ENCODE measurements at regions not wholly inside any gene's neighbourhood (a gene's known extent, or its start where the extent isn't known, plus 50 kb on each side); places are given as distances from the start of the nearest gene placed in this dataset.

DNA sequence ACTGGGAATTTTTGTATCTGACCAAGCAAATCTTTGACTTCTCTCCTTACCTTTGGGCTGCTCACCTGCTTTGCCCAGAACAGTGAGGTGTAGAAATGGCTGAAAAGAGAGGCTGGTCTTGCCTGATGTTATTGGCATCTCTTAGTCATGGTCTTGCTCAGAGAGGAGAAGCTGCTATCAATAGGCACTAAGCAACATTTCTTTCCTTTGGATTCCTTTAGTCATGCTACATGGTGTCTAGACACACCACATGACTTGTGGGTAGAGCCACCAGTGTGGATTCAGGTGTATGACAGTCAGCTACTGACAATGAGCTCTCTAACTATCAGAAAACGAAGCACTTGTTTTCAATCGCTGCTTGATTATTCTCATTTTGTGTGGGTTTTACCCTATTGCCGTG, 341.3 kb upstream of the DCC start:
- in situ Hi-C loops (cut with MboI) (no loop called here), intact Hi-C loops (cut with micrococcal nuclease) (no loop called here)
- H3K27me3 ChIP-seq (ENCODE audit: control insufficient read depth in 2 of 2, insufficient read depth in 2 of 2, low read length in 2 of 2) = no peaks in the 10 kb centered on the region
- H3K27ac ChIP-seq (ENCODE audit: extremely low read depth, low read depth, low read length) = no peak overlapping the region
- no peaks in the 10 kb centered on the region for H4K20me1 ChIP-seq (replicated peaks; ENCODE audit: control insufficient read depth, insufficient read depth, low read length)
- ATAC-seq (no peak), FAIRE-seq (no peak), DNase-seq (ENCODE audit: extremely low read depth in 1 of 4, low spot score in 3 of 4) (no peak)
- H3K4me2 ChIP-seq (ENCODE audit: insufficient read depth, low read length) = no peak overlapping the region
- H3K9me3 ChIP-seq (replicated peaks; ENCODE audit: control insufficient read depth, insufficient read depth, low read depth, low read length) = no peaks in the 10 kb centered on the region
- H3K9ac ChIP-seq (ENCODE audit: insufficient read depth in 1 of 2, low read depth in 2 of 2, low read length in 2 of 2) = no peak overlapping the region
- H3K36me3 ChIP-seq (ENCODE audit: control insufficient read depth, insufficient read depth, low read length) = no peaks in the 10 kb centered on the region
- ChIA-PET POLR2A (no interaction called here), CTCF (ENCODE audit: low intra/inter-chr PET ratio) (no interaction called here)
- H3K4me3 ChIP-seq = no peak overlapping the region
- WGBS (ENCODE audit: insufficient coverage, low coverage, missing lambda C conversion rate) = 0% methylated on average over 3 of the region's 3 CpGs
- no TSS peak for BruUV-seq (replicated peaks)
- no peaks in the 10 kb centered on the region for H3K9me1 ChIP-seq (ENCODE audit: control insufficient read depth, insufficient read depth, low read length)
- no peak overlapping the region for H2AFZ ChIP-seq (ENCODE audit: low read depth, low read length)
- H3K79me2 ChIP-seq (ENCODE audit: control insufficient read depth, insufficient read depth, low read length) = no peaks in the 10 kb centered on the region
- H3K4me1 ChIP-seq (replicated peaks in 1 of 2; ENCODE audit: control insufficient read depth in 2 of 2, insufficient read depth in 2 of 2, low read length in 2 of 2) = no peaks in the 10 kb centered on the region
- TF ChIP-seq KDM2B (CRISPR knock-in tag; IDR thresholded peaks at IDR 0.05) (no peak), CREM (IDR thresholded peaks at IDR 0.05; ENCODE audit: low read depth) (no peak)
- TF ChIP-seq, protein P1, sequence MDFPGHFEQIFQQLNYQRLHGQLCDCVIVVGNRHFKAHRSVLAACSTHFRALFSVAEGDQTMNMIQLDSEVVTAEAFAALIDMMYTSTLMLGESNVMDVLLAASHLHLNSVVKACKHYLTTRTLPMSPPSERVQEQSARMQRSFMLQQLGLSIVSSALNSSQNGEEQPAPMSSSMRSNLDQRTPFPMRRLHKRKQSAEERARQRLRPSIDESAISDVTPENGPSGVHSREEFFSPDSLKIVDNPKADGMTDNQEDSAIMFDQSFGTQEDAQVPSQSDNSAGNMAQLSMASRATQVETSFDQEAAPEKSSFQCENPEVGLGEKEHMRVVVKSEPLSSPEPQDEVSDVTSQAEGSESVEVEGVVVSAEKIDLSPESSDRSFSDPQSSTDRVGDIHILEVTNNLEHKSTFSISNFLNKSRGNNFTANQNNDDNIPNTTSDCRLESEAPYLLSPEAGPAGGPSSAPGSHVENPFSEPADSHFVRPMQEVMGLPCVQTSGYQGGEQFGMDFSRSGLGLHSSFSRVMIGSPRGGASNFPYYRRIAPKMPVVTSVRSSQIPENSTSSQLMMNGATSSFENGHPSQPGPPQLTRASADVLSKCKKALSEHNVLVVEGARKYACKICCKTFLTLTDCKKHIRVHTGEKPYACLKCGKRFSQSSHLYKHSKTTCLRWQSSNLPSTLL (IDR thresholded peaks at IDR 0.05) = no peak
- TF ChIP-seq, protein P2, sequence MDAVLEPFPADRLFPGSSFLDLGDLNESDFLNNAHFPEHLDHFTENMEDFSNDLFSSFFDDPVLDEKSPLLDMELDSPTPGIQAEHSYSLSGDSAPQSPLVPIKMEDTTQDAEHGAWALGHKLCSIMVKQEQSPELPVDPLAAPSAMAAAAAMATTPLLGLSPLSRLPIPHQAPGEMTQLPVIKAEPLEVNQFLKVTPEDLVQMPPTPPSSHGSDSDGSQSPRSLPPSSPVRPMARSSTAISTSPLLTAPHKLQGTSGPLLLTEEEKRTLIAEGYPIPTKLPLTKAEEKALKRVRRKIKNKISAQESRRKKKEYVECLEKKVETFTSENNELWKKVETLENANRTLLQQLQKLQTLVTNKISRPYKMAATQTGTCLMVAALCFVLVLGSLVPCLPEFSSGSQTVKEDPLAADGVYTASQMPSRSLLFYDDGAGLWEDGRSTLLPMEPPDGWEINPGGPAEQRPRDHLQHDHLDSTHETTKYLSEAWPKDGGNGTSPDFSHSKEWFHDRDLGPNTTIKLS (IDR thresholded peaks at IDR 0.05; ENCODE audit: borderline replicate concordance, low read depth) = no peak
- TF ChIP-seq, protein P3, sequence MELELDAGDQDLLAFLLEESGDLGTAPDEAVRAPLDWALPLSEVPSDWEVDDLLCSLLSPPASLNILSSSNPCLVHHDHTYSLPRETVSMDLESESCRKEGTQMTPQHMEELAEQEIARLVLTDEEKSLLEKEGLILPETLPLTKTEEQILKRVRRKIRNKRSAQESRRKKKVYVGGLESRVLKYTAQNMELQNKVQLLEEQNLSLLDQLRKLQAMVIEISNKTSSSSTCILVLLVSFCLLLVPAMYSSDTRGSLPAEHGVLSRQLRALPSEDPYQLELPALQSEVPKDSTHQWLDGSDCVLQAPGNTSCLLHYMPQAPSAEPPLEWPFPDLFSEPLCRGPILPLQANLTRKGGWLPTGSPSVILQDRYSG (tag; conservative IDR thresholded peaks at IDR 0.05; ENCODE audit: low read depth) = no peak

Measured in K562 (cell line).